NB4 (cell line): ENCODE measurements at regions not wholly inside any gene's neighbourhood (a gene's known extent, or its start where the extent isn't known, plus 50 kb on each side); places are given as distances from the start of the nearest gene placed in this dataset.

Experiments used
- MYC ChIP-seq: IDR thresholded peaks from 2 replicates; pipeline ENCODE4 v1.6.1; 2011; ENCODE audit warnings: low read depth, low read length
- POLR2A ChIP-seq: IDR thresholded peaks from 2 replicates; pipeline ENCODE4 v1.6.1; 2011; ENCODE audit warnings: mild to moderate bottlenecking; ENCODE audit not compliant: insufficient read length; ENCODE audit errors: extremely low read depth
- TF ChIP-seq, protein P1 (sequence below): IDR thresholded peaks from one replicate; pipeline ENCODE4 v1.5.1; 2012; ENCODE audit warnings: low read depth, low read length
- TF ChIP-seq, protein P2 (sequence below): IDR thresholded peaks from 2 replicates; pipeline ENCODE4 v1.6.1; 2011; ENCODE audit warnings: low read depth, low read length

GRCh38 chr4:75235359-75235951 is 278.7 kb downstream of the RCHY1 start:
- TF ChIP-seq, protein P1, sequence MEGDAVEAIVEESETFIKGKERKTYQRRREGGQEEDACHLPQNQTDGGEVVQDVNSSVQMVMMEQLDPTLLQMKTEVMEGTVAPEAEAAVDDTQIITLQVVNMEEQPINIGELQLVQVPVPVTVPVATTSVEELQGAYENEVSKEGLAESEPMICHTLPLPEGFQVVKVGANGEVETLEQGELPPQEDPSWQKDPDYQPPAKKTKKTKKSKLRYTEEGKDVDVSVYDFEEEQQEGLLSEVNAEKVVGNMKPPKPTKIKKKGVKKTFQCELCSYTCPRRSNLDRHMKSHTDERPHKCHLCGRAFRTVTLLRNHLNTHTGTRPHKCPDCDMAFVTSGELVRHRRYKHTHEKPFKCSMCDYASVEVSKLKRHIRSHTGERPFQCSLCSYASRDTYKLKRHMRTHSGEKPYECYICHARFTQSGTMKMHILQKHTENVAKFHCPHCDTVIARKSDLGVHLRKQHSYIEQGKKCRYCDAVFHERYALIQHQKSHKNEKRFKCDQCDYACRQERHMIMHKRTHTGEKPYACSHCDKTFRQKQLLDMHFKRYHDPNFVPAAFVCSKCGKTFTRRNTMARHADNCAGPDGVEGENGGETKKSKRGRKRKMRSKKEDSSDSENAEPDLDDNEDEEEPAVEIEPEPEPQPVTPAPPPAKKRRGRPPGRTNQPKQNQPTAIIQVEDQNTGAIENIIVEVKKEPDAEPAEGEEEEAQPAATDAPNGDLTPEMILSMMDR = no peak
- TF ChIP-seq, protein P2, sequence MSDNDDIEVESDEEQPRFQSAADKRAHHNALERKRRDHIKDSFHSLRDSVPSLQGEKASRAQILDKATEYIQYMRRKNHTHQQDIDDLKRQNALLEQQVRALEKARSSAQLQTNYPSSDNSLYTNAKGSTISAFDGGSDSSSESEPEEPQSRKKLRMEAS = no peak
- TF ChIP-seq MYC = no peak
- no peak for TF ChIP-seq POLR2A
